ENCODE measurements at regions not wholly inside any gene's neighbourhood (a gene's known extent, or its start where the extent isn't known, plus 50 kb on each side); places are given as distances from the start of the nearest gene placed in this dataset.

- TF ChIP-seq, protein P1, sequence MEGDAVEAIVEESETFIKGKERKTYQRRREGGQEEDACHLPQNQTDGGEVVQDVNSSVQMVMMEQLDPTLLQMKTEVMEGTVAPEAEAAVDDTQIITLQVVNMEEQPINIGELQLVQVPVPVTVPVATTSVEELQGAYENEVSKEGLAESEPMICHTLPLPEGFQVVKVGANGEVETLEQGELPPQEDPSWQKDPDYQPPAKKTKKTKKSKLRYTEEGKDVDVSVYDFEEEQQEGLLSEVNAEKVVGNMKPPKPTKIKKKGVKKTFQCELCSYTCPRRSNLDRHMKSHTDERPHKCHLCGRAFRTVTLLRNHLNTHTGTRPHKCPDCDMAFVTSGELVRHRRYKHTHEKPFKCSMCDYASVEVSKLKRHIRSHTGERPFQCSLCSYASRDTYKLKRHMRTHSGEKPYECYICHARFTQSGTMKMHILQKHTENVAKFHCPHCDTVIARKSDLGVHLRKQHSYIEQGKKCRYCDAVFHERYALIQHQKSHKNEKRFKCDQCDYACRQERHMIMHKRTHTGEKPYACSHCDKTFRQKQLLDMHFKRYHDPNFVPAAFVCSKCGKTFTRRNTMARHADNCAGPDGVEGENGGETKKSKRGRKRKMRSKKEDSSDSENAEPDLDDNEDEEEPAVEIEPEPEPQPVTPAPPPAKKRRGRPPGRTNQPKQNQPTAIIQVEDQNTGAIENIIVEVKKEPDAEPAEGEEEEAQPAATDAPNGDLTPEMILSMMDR (IDR thresholded peaks at IDR 0.05), result no peak
- TF ChIP-seq PHF8 (IDR thresholded peaks at IDR 0.05; ENCODE audit: borderline replicate concordance, low read depth) (no peak), RNF2 (IDR thresholded peaks at IDR 0.05; ENCODE audit: borderline replicate concordance, low read depth) (no peak), CHD2 (IDR thresholded peaks at IDR 0.05; ENCODE audit: low read length, partially characterized antibody) (no peak), JUN (IDR thresholded peaks at IDR 0.05) (no peak), RFX5 (IDR thresholded peaks at IDR 0.05) (no peak), HDAC2 (IDR thresholded peaks at IDR 0.05) (no peak), POLR2A (IDR thresholded peaks at IDR 0.05; ENCODE audit: low read length) (no peak), E2F6 (IDR thresholded peaks at IDR 0.05; ENCODE audit: borderline replicate concordance, low read depth) (no peak), REST (IDR thresholded peaks at IDR 0.05) (no peak)
- TF ChIP-seq, protein P2, sequence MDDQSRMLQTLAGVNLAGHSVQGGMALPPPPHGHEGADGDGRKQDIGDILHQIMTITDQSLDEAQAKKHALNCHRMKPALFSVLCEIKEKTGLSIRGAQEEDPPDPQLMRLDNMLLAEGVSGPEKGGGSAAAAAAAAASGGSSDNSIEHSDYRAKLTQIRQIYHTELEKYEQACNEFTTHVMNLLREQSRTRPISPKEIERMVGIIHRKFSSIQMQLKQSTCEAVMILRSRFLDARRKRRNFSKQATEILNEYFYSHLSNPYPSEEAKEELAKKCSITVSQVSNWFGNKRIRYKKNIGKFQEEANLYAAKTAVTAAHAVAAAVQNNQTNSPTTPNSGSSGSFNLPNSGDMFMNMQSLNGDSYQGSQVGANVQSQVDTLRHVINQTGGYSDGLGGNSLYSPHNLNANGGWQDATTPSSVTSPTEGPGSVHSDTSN (IDR thresholded peaks at IDR 0.05), result no peak
Observed at GRCh38 chr2:223225266-223225665, 173.3 kb downstream of the KCNE4 start.

All from A549 (cell line).